Transverse colon (tissue), 4 donors: ENCODE measurements at regions not wholly inside any gene's neighbourhood (a gene's known extent, or its start where the extent isn't known, plus 50 kb on each side); places are given as distances from the start of the nearest gene placed in this dataset.

Experiments
- DNase-seq: peaks from one replicate; pipeline ENCODE4 v3.0.0-alpha.2; 2019
- H3K27ac ChIP-seq, 4 donors: fragments of 200-600 bp; sonication (generic); 2 replicates each; pipeline ENCODE4 v1.5.1; 2016 to 2018; ENCODE audit warnings: inconsistent platforms in 4 of 4
- H3K27me3 ChIP-seq: fragments of 200-600 bp; sonication (generic); 2 replicates; pipeline ENCODE4 v1.5.1; 2017; ENCODE audit warnings: inconsistent platforms
- H3K36me3 ChIP-seq, 4 donors: fragments of 200-600 bp; sonication (generic); 2 replicates each; pipeline ENCODE4 v1.5.1; 2017 to 2019; ENCODE audit warnings: inconsistent platforms in 4 of 4
- H3K4me1 ChIP-seq, 4 donors: fragments of 200-600 bp; sonication (generic); 2 replicates each; pipeline ENCODE4 v1.5.1; 2017 to 2020; ENCODE audit warnings: inconsistent platforms in 4 of 4
- H3K4me3 ChIP-seq, 4 donors: fragments of 200-600 bp; sonication (generic); 1 replicate in 1 of 4; 2 replicates in 3 of 4; pipeline versions ENCODE4 v1.5.1 to v1.6.1; 2017 to 2019; ENCODE audit warnings: inconsistent platforms in 4 of 4
- H3K9me3 ChIP-seq, 2 donors: fragments of 200-600 bp; sonication (generic); 2 replicates each; pipeline ENCODE4 v1.5.1; 2017 to 2019; ENCODE audit warnings: inconsistent platforms in 2 of 2
- CTCF ChIP-seq, 5 experiments: fragments of 200-600 bp in 3 of 5; fragments of 450-650 bp in 2 of 5; sonication (generic) in 3 of 5; IDR thresholded peaks; 1 replicate in 2 of 5; 2 replicates in 3 of 5; pipeline ENCODE4 v1.5.1; 2016 to 2017; ENCODE audit warnings: antibody characterized with exemption in 5 of 5, inconsistent platforms in 3 of 5, mild to moderate bottlenecking in 2 of 5, moderate library complexity in 1 of 5
- EP300 ChIP-seq: sonication (generic); formaldehyde crosslinking; IDR thresholded peaks from one replicate; pipeline ENCODE4 v1.6.1; 2017; ENCODE audit warnings: antibody characterized with exemption, low read depth
- POLR2A ChIP-seq: fragments of 450-650 bp; IDR thresholded peaks from one replicate; pipeline ENCODE4 v1.6.1; 2016; ENCODE audit warnings: antibody characterized with exemption, mild to moderate bottlenecking, moderate library complexity
- POLR2AphosphoS5 ChIP-seq, 3 donors: sonication (generic); formaldehyde crosslinking; IDR thresholded peaks; one replicate each; pipeline ENCODE4 v1.6.1; 2016; ENCODE audit warnings: antibody characterized with exemption in 3 of 3
- WGBS, 2 donors: methylation state at CpG; one replicate each; pipeline ENCODE4 v1.1.5; 2018; ENCODE audit warnings: low coverage in 1 of 2; 5-methylcytosine and 5-hydroxymethylcytosine counted together
- in situ Hi-C, 4 donors: fragments of 200-750 bp; cut with MboI; loops; one replicate each; pipeline versions ENCODE4 v1.15.0 to v1.15.1; 2017; ENCODE audit warnings: low sequenced_read_pairs in 3 of 4, low pct_ligation_motif_present in 1 of 4, low pct_unique_long_range_greater_than_20kb in 1 of 4
- intact Hi-C: fragments of 100-400 bp; cut with DNase I; formaldehyde crosslinking; loops from one replicate; pipeline ENCODE4 v1.15.1; 2023; ENCODE audit warnings: low total_unique reads

- Histone ChIP-seq H3K27ac (no peak overlapping the region), H3K27me3 (no peaks in the 10 kb centered on the region), H3K9me3 (peaks cover 5 to 16% of the 10 kb centered on the region in 2 donors), H3K4me3 (no peak overlapping the region), H3K36me3 (no peaks in the 10 kb centered on the region), H3K4me1 (peaks cover 0 to 3% (median 0%) of the 10 kb centered on the region in 4 donors)
- in situ Hi-C loops (loop anchor here in 2 of 4 donors (25.0 kb wide), 3 partner anchors 462 to 862 kb away; partner anchors contain the start of gene PDE3A (in 1 of the 2)), intact Hi-C loops (no loop called here)
- 73 to 78% methylated on average over 7 of the region's 7 CpGs for WGBS, 2 donors
- TF ChIP-seq EP300 (no peak), CTCF (IDR thresholded peaks at IDR 0.05) (no peak), POLR2A (no peak), POLR2AphosphoS5 (IDR thresholded peaks at IDR 0.05) (no peak)
- no peak for DNase-seq
Measured at GRCh38 chr12:19749906-19750574, 310.7 kb downstream of the AEBP2 start.

GRCh38 chr12:19751078-19751477, 311.8 kb downstream of the AEBP2 start:
- in situ Hi-C loops (loop anchor here in 2 of 4 donors (25.0 kb wide), 3 partner anchors 461 to 861 kb away; partner anchors contain the start of gene PDE3A (in 1 of the 2)), intact Hi-C loops (no loop called here)
- 86 to 100% methylated on average over 1 of the region's 1 CpG for WGBS, 2 donors
- peaks cover 5 to 16% of the 10 kb centered on the region in 2 donors for H3K9me3 ChIP-seq
- H3K27me3 ChIP-seq: no peaks in the 10 kb centered on the region
- DNase-seq: no peak
- H3K4me1 ChIP-seq: peaks cover 0 to 3% (median 0%) of the 10 kb centered on the region in 4 donors
- no peak overlapping the region for H3K4me3 ChIP-seq
- no peak overlapping the region for H3K27ac ChIP-seq
- TF ChIP-seq POLR2AphosphoS5 (IDR thresholded peaks at IDR 0.05) (no peak), EP300 (no peak), POLR2A (no peak), CTCF (IDR thresholded peaks at IDR 0.05) (no peak)
- H3K36me3 ChIP-seq: no peaks in the 10 kb centered on the region

- in situ Hi-C loops (loop anchor here in 2 of 4 donors (25.0 kb wide), 3 partner anchors 460 to 860 kb away; partner anchors contain the start of gene PDE3A (in 1 of the 2)), intact Hi-C loops (no loop called here)
- Histone ChIP-seq H3K4me1 (no peaks in the 10 kb centered on the region), H3K9me3 (peaks cover 5 to 16% of the 10 kb centered on the region in 2 donors), H3K4me3 (no peak overlapping the region), H3K36me3 (no peaks in the 10 kb centered on the region), H3K27ac (no peak overlapping the region), H3K27me3 (no peaks in the 10 kb centered on the region)
- DNase-seq: no peak
- TF ChIP-seq EP300: no peak
- no peak for TF ChIP-seq POLR2AphosphoS5 (IDR thresholded peaks at IDR 0.05)
- no peak for TF ChIP-seq POLR2A
- TF ChIP-seq CTCF (IDR thresholded peaks at IDR 0.05): no peak
- WGBS, 2 donors: 87 to 97% methylated on average over 3 of the region's 3 CpGs
Measured at GRCh38 chr12:19752712-19753111, 313.4 kb downstream of the AEBP2 start.

GRCh38 chr12:19755136-19755535, 315.8 kb downstream of the AEBP2 start:
- H3K4me3 ChIP-seq: no peak overlapping the region
- DNase-seq: no peak
- WGBS, 2 donors: 80 to 91% methylated on average over 2 of the region's 2 CpGs
- in situ Hi-C loops: loop anchor here in 2 of 4 donors (25.0 kb wide), 3 partner anchors 457 to 857 kb away; partner anchors contain the start of gene PDE3A (in 1 of the 2)
- intact Hi-C loops: no loop called here
- no peaks in the 10 kb centered on the region for H3K27me3 ChIP-seq
- no peaks in the 10 kb centered on the region for H3K4me1 ChIP-seq
- H3K36me3 ChIP-seq: no peaks in the 10 kb centered on the region
- peaks cover 0 to 16% of the 10 kb centered on the region in 2 donors for H3K9me3 ChIP-seq
- TF ChIP-seq CTCF (IDR thresholded peaks at IDR 0.05) (no peak), POLR2AphosphoS5 (IDR thresholded peaks at IDR 0.05) (no peak), EP300 (no peak), POLR2A (no peak)
- H3K27ac ChIP-seq: no peak overlapping the region
